HG02763 (cell line): ENCODE measurements at regions not wholly inside any gene's neighbourhood (a gene's known extent, or its start where the extent isn't known, plus 50 kb on each side); places are given as distances from the start of the nearest gene placed in this dataset.

Experiments used
- ATAC-seq: cut with Tn5 transposase; IDR thresholded peaks from one replicate; pipeline ENCODE4 v1.9.1; 2021; ENCODE audit warnings: mild to moderate bottlenecking, moderate library complexity; ENCODE audit not compliant: unreplicated experiment

- no peak for ATAC-seq
Observed at GRCh38 chr5:117204926-117205869, 630.6 kb upstream of the SEMA6A start.

GRCh38 chr5:117204404-117204803 is 629.8 kb upstream of the SEMA6A start:
- no peak for ATAC-seq

- no peak for ATAC-seq
Observed at GRCh38 chr5:117203584-117203983, 629.0 kb upstream of the SEMA6A start.

GRCh38 chr5:117201001-117201400 is 626.4 kb upstream of the SEMA6A start:
- ATAC-seq: no peak

- no peak for ATAC-seq
Observed at GRCh38 chr5:117195076-117195475, 620.5 kb upstream of the SEMA6A start.

GRCh38 chr5:117191251-117191650 is 616.6 kb upstream of the SEMA6A start:
- no peak for ATAC-seq

GRCh38 chr5:117189784-117190183 is 615.2 kb upstream of the SEMA6A start:
- ATAC-seq: no peak

- ATAC-seq: no peak
Observed at GRCh38 chr5:117188211-117188610, 613.6 kb upstream of the SEMA6A start.

GRCh38 chr5:117186751-117187150 is 612.1 kb upstream of the SEMA6A start:
- no peak for ATAC-seq

- ATAC-seq: no peak
Observed at GRCh38 chr5:117183326-117183725, 608.7 kb upstream of the SEMA6A start.

GRCh38 chr5:117182104-117182503 is 607.5 kb upstream of the SEMA6A start:
- no peak for ATAC-seq

- ATAC-seq: no peak
Observed at GRCh38 chr5:117177302-117177701, 602.7 kb upstream of the SEMA6A start.

GRCh38 chr5:117165068-117165467 is 590.4 kb upstream of the SEMA6A start:
- no peak for ATAC-seq

- no peak for ATAC-seq
Observed at GRCh38 chr5:117161718-117162335, 587.2 kb upstream of the SEMA6A start.

- ATAC-seq: no peak
Observed at GRCh38 chr5:117160391-117160790, 585.8 kb upstream of the SEMA6A start.

GRCh38 chr5:117149312-117149711 is 574.7 kb upstream of the SEMA6A start:
- ATAC-seq: no peak

GRCh38 chr5:117144086-117144485 is 569.5 kb upstream of the SEMA6A start:
- ATAC-seq: no peak

- no peak for ATAC-seq
Observed at GRCh38 chr5:117143406-117143805, 568.8 kb upstream of the SEMA6A start.

GRCh38 chr5:117138523-117138922 is 563.9 kb upstream of the SEMA6A start:
- ATAC-seq: no peak

- no peak for ATAC-seq
Observed at GRCh38 chr5:117135851-117136250, 561.2 kb upstream of the SEMA6A start.

- ATAC-seq: no peak
Observed at GRCh38 chr5:117133198-117133597, 558.6 kb upstream of the SEMA6A start.

- no peak for ATAC-seq
Observed at GRCh38 chr5:117131876-117132275, 557.3 kb upstream of the SEMA6A start.
